ENCODE measurements at regions not wholly inside any gene's neighbourhood (a gene's known extent, or its start where the extent isn't known, plus 50 kb on each side); places are given as distances from the start of the nearest gene placed in this dataset.

DNA sequence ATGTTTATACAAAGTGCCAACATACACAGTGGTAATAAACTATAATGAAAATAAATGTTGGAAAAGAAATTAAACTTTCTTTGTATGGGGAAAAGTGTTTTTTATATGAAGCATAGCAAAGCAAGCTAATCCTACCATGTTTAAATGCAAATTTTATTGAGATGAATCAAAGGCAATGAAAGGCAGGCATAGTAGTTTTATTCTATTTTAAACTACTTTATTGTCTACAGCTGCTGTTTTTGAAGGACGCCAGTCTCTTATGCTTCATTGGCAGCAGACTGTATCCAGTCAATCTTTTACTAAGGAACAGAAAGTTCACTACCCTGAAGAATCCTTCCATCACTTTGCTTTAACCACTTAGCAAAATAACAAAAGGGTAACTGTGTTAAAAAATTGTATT is 761.0 kb downstream of the ROBO2 start:
- ChIA-PET POLR2A (no interaction called here), CTCF (interaction anchor here (1.0 kb wide), 1 partner anchor 36 kb away, joined by 3 read pairs; no protein-coding TSS in a partner anchor)
- H3K36me3 Mint-ChIP-seq (ENCODE audit: low read depth): no peaks in the 10 kb centered on the region
- H3K9me3 Mint-ChIP-seq: peaks cover 1% of the 10 kb centered on the region
- H3K27me3 Mint-ChIP-seq: no peaks in the 10 kb centered on the region
- no peak for DNase-seq
- H3K4me1 Mint-ChIP-seq: no peaks in the 10 kb centered on the region
- no peak overlapping the region for H3K27ac Mint-ChIP-seq
- H3K4me3 Mint-ChIP-seq: no peak overlapping the region

- no peaks in the 10 kb centered on the region for H3K4me1 Mint-ChIP-seq
- H3K4me3 Mint-ChIP-seq: no peak overlapping the region
- ChIA-PET CTCF (interaction anchor here (0.6 kb wide), 1 partner anchor 15 kb away, joined by 4 read pairs; no protein-coding TSS in a partner anchor), POLR2A (no interaction called here)
- no peaks in the 10 kb centered on the region for H3K36me3 Mint-ChIP-seq (ENCODE audit: low read depth)
- H3K27ac Mint-ChIP-seq: no peak overlapping the region
- no peaks in the 10 kb centered on the region for H3K9me3 Mint-ChIP-seq
- H3K27me3 Mint-ChIP-seq: no peaks in the 10 kb centered on the region
- DNase-seq: no peak
Observed at GRCh38 chr3:77807312-77807711, 767.4 kb downstream of the ROBO2 start.

GRCh38 chr3:77814845-77815244 is 774.9 kb downstream of the ROBO2 start:
- ChIA-PET POLR2A (no interaction called here), CTCF (no interaction called here)
- H3K27ac Mint-ChIP-seq: no peak overlapping the region
- no peak for DNase-seq
- H3K36me3 Mint-ChIP-seq (ENCODE audit: low read depth): no peaks in the 10 kb centered on the region
- H3K4me1 Mint-ChIP-seq: no peaks in the 10 kb centered on the region
- H3K9me3 Mint-ChIP-seq: peaks cover 6% of the 10 kb centered on the region
- no peaks in the 10 kb centered on the region for H3K27me3 Mint-ChIP-seq
- H3K4me3 Mint-ChIP-seq: no peak overlapping the region

DNA sequence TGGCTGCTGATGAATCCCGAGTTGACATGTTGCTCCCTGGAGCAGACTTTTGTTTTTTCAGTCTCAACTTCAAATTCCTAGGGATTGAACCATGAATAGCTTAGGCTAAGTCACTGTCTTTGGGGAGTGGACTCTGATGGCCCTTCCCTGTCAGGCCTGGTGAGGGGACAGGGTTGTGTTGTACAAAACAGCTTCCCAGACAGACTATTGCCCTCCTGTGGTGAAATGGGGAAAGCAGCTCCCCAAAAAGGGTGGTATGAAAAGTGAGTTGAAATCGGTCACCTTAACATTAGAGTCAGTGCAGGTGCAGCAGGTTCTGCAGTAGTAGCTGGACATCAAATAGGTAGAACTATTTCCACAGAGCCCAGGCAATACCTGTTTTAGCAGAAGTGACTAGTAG is 775.6 kb downstream of the ROBO2 start:
- H3K4me3 Mint-ChIP-seq: no peak overlapping the region
- H3K36me3 Mint-ChIP-seq (ENCODE audit: low read depth): no peaks in the 10 kb centered on the region
- POLR2A ChIA-PET: no interaction called here
- no peaks in the 10 kb centered on the region for H3K4me1 Mint-ChIP-seq
- peaks cover 6% of the 10 kb centered on the region for H3K9me3 Mint-ChIP-seq
- no peak for DNase-seq
- no peak overlapping the region for H3K27ac Mint-ChIP-seq
- H3K27me3 Mint-ChIP-seq: no peaks in the 10 kb centered on the region
- CTCF ChIA-PET: no interaction called here

DNA sequence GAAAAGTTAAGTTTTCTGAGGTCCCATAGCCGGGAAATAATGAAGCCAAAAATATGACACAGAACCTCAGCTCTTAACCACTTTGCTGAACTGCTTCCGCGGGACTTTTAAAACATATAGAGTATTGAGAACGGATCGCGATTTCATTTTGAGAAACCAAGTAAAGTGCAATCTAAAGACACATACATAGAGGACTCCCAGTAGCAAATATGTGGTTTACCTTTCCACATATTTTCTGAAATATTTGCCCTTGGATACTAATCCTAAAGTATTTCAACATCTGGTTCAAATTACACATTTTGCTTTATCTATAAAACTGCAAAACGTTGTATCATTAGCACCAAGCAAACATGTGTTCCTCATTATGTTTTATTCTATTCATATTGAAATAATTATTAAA is 776.5 kb downstream of the ROBO2 start:
- H3K27ac Mint-ChIP-seq: no peak overlapping the region
- no peak for DNase-seq
- H3K9me3 Mint-ChIP-seq: peaks cover 6% of the 10 kb centered on the region
- H3K4me1 Mint-ChIP-seq: no peaks in the 10 kb centered on the region
- H3K27me3 Mint-ChIP-seq: no peaks in the 10 kb centered on the region
- ChIA-PET POLR2A (no interaction called here), CTCF (no interaction called here)
- no peak overlapping the region for H3K4me3 Mint-ChIP-seq
- no peaks in the 10 kb centered on the region for H3K36me3 Mint-ChIP-seq (ENCODE audit: low read depth)

DNA sequence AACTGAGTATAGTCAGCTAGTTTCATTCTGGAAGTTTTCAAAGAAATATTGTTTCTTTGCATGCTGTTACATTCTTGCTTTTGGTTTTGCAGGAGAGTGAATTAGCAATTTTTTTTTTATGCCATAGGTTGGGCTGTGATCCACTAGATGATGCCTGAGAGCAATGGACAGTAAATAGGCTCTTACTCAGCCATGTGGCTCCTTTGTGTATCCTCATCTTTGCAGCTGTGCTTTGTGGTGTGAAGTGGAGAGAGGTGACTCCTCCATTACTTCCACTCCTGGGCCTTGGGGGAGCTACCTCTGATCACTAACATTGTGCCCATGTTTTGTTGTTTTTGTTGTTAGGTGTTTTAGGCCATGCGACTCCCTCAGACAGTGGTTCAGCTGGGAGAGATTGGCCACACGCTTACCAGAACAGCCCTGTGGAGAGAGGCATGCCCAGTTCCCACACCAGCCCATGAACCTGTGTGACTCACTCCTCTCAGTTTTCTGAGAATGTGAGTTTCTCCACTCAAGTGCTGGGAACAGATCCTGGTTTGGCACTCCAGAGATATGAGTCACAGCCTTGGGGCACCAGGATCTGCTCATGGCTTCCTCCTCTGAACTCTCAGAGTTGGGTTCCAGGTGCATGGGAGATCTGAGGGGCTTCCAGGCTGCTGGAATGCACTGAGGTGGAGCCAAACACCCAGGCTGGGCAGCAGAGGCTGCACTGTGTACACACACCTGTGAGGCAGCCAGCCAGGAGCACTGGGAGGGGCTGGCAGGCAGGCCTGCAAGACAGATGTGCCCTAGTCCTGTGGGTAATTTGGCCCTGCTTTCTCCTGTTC is 785.3 kb downstream of the ROBO2 start:
- no peaks in the 10 kb centered on the region for H3K27me3 Mint-ChIP-seq
- no peaks in the 10 kb centered on the region for H3K36me3 Mint-ChIP-seq (ENCODE audit: low read depth)
- peaks cover 9% of the 10 kb centered on the region for H3K9me3 Mint-ChIP-seq
- H3K27ac Mint-ChIP-seq: no peak overlapping the region
- ChIA-PET CTCF (no interaction called here), POLR2A (no interaction called here)
- H3K4me3 Mint-ChIP-seq: no peak overlapping the region
- H3K4me1 Mint-ChIP-seq: no peaks in the 10 kb centered on the region
- no peak for DNase-seq

DNA sequence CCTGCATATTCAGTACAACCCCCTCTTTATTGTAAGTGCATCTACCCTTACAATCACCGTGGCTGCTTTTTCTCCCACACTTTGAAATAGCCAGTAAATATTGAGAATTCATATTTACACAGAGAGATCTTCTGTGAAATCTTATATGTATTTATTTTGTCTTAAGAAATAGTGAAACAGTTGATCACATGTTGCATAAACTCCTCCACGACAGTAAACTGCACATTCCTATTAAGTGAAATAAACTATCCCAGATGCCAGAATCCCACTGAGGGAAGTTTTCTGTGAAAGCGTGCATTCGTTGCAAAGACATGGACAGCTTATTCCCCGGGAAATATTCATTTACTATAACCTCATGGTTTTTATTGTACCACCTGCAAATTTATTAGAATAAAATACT is 796.0 kb downstream of the ROBO2 start:
- H3K27me3 Mint-ChIP-seq: no peaks in the 10 kb centered on the region
- H3K4me3 Mint-ChIP-seq: no peak overlapping the region
- H3K9me3 Mint-ChIP-seq: peaks cover 3% of the 10 kb centered on the region
- ChIA-PET POLR2A (no interaction called here), CTCF (no interaction called here)
- no peaks in the 10 kb centered on the region for H3K36me3 Mint-ChIP-seq (ENCODE audit: low read depth)
- H3K27ac Mint-ChIP-seq: no peak overlapping the region
- no peaks in the 10 kb centered on the region for H3K4me1 Mint-ChIP-seq
- no peak for DNase-seq

- Mint-ChIP-seq H3K4me3 (no peak overlapping the region), H3K4me1 (no peaks in the 10 kb centered on the region), H3K27me3 (no peaks in the 10 kb centered on the region), H3K27ac (no peak overlapping the region), H3K36me3 (ENCODE audit: low read depth) (no peaks in the 10 kb centered on the region), H3K9me3 (peaks cover 15% of the 10 kb centered on the region)
- CTCF ChIA-PET: no interaction called here
- POLR2A ChIA-PET: no interaction called here
- no peak for DNase-seq
Observed at GRCh38 chr3:77837456-77838025, 797.6 kb downstream of the ROBO2 start.

DNA sequence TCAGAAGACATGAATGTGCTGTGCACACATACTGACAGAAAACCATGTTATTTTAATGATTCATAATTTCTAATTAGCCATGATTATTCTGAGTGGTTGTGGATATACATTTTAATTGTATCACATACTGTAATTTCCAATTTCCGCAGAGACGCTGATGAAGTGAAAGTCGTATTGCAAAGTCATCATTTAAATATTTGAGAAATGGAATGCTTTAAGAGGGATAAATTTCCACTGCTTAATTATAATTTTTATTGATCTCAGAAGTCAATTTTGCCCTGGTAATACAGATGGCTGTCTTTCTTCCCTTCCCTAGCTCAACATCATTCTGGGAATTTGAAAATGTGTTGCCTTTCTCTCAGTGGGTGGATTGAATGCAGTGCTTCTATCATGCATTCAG is 819.3 kb downstream of the ROBO2 start:
- Mint-ChIP-seq H3K36me3 (ENCODE audit: low read depth) (no peaks in the 10 kb centered on the region), H3K27ac (no peak overlapping the region), H3K9me3 (no peaks in the 10 kb centered on the region), H3K27me3 (no peaks in the 10 kb centered on the region), H3K4me1 (no peaks in the 10 kb centered on the region), H3K4me3 (no peak overlapping the region)
- CTCF ChIA-PET: no interaction called here
- POLR2A ChIA-PET: no interaction called here
- DNase-seq: no peak

GRCh38 chr3:77868725-77869124 is 828.8 kb downstream of the ROBO2 start:
- POLR2A ChIA-PET: no interaction called here
- Mint-ChIP-seq H3K4me3 (no peak overlapping the region), H3K27ac (no peak overlapping the region), H3K9me3 (peaks cover 13% of the 10 kb centered on the region), H3K4me1 (no peaks in the 10 kb centered on the region), H3K36me3 (ENCODE audit: low read depth) (no peaks in the 10 kb centered on the region), H3K27me3 (no peaks in the 10 kb centered on the region)
- DNase-seq: no peak
- CTCF ChIA-PET: no interaction called here

GRCh38 chr3:77869423-77869822 is 829.5 kb downstream of the ROBO2 start:
- POLR2A ChIA-PET: no interaction called here

DNA sequence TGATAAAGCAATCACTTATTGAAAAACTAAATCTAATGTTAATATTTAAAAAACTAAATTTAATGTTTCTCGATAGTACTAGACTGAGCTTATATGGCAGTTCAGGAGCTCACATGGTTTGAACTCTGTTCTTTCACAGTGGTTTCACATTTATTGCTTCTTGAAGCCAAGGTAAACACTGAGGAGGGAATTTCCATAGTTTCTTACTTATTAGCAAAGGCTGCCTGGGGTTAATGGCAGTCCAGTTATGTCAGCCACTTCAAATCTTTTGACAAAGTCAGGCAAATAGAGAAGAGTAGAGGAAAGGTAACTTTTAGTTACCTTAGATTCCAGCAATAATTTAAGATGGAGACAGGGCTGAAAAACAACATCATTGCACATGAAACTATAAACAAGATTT is 831.5 kb downstream of the ROBO2 start:
- Mint-ChIP-seq H3K4me3 (no peak overlapping the region), H3K4me1 (no peaks in the 10 kb centered on the region), H3K27ac (no peak overlapping the region), H3K36me3 (ENCODE audit: low read depth) (no peaks in the 10 kb centered on the region), H3K27me3 (no peaks in the 10 kb centered on the region), H3K9me3 (peaks cover 16% of the 10 kb centered on the region)
- ChIA-PET POLR2A (no interaction called here), CTCF (no interaction called here)
- no peak for DNase-seq

More at GRCh38 chr3:77869423-77869822, 829.5 kb downstream of the ROBO2 start:
- CTCF ChIA-PET: no interaction called here
- no peak overlapping the region for H3K27ac Mint-ChIP-seq
- no peak overlapping the region for H3K4me3 Mint-ChIP-seq
- H3K27me3 Mint-ChIP-seq: no peaks in the 10 kb centered on the region
- no peaks in the 10 kb centered on the region for H3K4me1 Mint-ChIP-seq
- DNase-seq: no peak
- H3K36me3 Mint-ChIP-seq (ENCODE audit: low read depth): no peaks in the 10 kb centered on the region
- H3K9me3 Mint-ChIP-seq: peaks cover 13% of the 10 kb centered on the region

DNA sequence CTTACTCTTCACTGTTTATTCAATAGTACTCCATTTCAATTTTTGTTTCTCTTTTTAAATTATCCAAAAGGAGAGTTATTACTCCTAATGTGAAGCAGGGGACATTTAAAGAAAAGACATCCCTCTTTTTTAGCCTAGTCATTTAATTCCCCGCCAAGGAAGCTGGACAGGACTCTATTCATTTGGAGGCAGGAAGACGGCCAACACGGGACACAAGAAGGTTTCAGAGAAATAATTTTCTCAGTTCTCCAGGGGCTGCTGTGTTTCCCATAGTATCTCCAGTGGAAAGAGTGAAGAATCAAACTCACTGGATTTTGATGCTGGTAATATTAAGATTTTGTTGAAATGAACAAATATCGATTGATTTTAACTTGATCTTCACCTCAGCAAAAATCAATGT is 833.7 kb downstream of the ROBO2 start:
- H3K27ac Mint-ChIP-seq: no peak overlapping the region
- ChIA-PET CTCF (no interaction called here), POLR2A (interaction anchor here (0.6 kb wide), 1 partner anchor 44 kb away, joined by 3 read pairs; no protein-coding TSS in a partner anchor)
- no peaks in the 10 kb centered on the region for H3K27me3 Mint-ChIP-seq
- no peak overlapping the region for H3K4me3 Mint-ChIP-seq
- H3K9me3 Mint-ChIP-seq: peaks cover 20% of the 10 kb centered on the region
- no peaks in the 10 kb centered on the region for H3K36me3 Mint-ChIP-seq (ENCODE audit: low read depth)
- no peaks in the 10 kb centered on the region for H3K4me1 Mint-ChIP-seq
- no peak for DNase-seq

DNA sequence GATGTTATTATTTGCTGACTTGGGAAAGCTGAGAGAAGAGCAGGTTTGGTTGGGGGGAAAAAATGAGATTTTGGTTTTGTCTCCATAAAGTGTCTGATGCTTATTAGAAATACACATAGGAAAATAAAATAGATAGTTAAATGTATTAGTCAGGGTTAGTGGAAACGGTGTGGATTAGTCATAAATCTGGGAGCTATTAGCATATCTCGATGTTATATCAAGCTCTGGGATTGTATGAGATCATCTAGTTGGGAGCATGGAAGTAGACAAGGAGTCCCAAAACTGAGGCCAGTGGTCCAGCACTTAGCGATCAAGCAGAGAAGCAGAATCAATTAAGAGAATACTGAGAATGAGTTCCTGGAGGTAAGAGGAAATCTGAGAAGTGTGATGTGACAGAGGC is 845.5 kb downstream of the ROBO2 start:
- H3K9me3 Mint-ChIP-seq: peaks cover 4% of the 10 kb centered on the region
- no peaks in the 10 kb centered on the region for H3K36me3 Mint-ChIP-seq (ENCODE audit: low read depth)
- no peak overlapping the region for H3K27ac Mint-ChIP-seq
- CTCF ChIA-PET: no interaction called here
- no peaks in the 10 kb centered on the region for H3K27me3 Mint-ChIP-seq
- H3K4me3 Mint-ChIP-seq: no peak overlapping the region
- POLR2A ChIA-PET: no interaction called here
- H3K4me1 Mint-ChIP-seq: no peaks in the 10 kb centered on the region
- DNase-seq: no peak
